K562 (cell line): ENCODE measurements at regions not wholly inside any gene's neighbourhood (a gene's known extent, or its start where the extent isn't known, plus 50 kb on each side); places are given as distances from the start of the nearest gene placed in this dataset.

Experiments used
- FOS ChIP-seq: IDR thresholded peaks from 3 replicates; pipeline ENCODE4 v1.6.1; 2011; ENCODE audit not compliant: insufficient read length; ENCODE audit errors: extremely low read depth
- GATA2 ChIP-seq: sonication (generic); formaldehyde crosslinking; IDR thresholded peaks from 2 replicates; pipeline ENCODE4 v1.4.0; 2020; ENCODE audit warnings: mild to moderate bottlenecking, missing genetic modification reagents
- HMBOX1 ChIP-seq: sonication (generic); IDR thresholded peaks from 2 replicates; pipeline ENCODE4 v1.6.1; 2016
- MEF2D ChIP-seq: conservative IDR thresholded peaks from 2 replicates; pipeline ENCODE4 v1.6.1; 2016; ENCODE audit warnings: low read depth, missing genetic modification characterization, missing compliant biosample characterization
- MYBL2 ChIP-seq, 2 experiments: fragments of 450-650 bp in 1 of 2; sonication (generic) in 1 of 2; formaldehyde crosslinking in 1 of 2; IDR thresholded peaks; 2 replicates each; pipeline versions ENCODE4 v1.6.1 to v1.8.1; 2017 to 2022; ENCODE audit warnings: borderline replicate concordance in 1 of 2, inconsistent platforms in 1 of 2, low read depth in 1 of 2, mild to moderate bottlenecking in 1 of 2, missing genetic modification reagents in 1 of 2, moderate library complexity in 1 of 2
- PURB ChIP-seq: sonication (generic); formaldehyde crosslinking; IDR thresholded peaks from 2 replicates; pipeline ENCODE4 v1.9.0; 2021; ENCODE audit warnings: low read depth, mild to moderate bottlenecking, missing genetic modification reagents
- ZNF507 ChIP-seq: conservative IDR thresholded peaks from 2 replicates; pipeline ENCODE4 v1.6.1; 2017; ENCODE audit warnings: missing genetic modification characterization, missing compliant biosample characterization
- TF ChIP-seq, protein P1 (sequence below): IDR thresholded peaks from 2 replicates; pipeline ENCODE4 v1.6.1; 2011; ENCODE audit warnings: borderline replicate concordance, low read depth, mild to moderate bottlenecking, moderate library complexity, low read length; ENCODE audit not compliant: insufficient read depth, poor library complexity, severe bottlenecking
- TF ChIP-seq, protein P2 (sequence below): sonication (generic); formaldehyde crosslinking; IDR thresholded peaks from 2 replicates; pipeline ENCODE4 v1.8.0; 2022; ENCODE audit warnings: mild to moderate bottlenecking, missing genetic modification reagents
- TF ChIP-seq, protein P3 (sequence below): fragments of 450-650 bp; IDR thresholded peaks from 2 replicates; pipeline ENCODE4 v1.6.1; 2016; ENCODE audit warnings: mild to moderate bottlenecking, moderate library complexity

DNA sequence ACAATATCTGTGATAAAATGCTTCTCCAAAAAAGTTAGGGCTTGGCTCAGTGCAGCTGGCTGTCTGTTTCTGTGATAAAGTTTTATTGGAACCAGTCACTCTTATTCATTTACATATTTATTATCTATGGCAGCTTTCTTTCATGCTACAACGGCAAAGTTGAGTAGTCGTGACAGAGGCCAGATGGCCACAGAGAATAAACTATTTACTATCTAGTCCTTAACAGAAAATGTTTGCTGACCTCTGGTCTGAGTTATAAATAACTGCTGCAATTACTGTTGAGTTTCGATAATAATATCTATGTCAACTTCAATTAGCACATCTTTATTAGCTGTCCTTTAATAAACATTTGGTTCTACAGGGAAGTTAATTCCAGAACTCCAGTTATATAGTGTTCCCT, 180.2 kb upstream of the RUNX1 start (continued):
- TF ChIP-seq, protein P1, sequence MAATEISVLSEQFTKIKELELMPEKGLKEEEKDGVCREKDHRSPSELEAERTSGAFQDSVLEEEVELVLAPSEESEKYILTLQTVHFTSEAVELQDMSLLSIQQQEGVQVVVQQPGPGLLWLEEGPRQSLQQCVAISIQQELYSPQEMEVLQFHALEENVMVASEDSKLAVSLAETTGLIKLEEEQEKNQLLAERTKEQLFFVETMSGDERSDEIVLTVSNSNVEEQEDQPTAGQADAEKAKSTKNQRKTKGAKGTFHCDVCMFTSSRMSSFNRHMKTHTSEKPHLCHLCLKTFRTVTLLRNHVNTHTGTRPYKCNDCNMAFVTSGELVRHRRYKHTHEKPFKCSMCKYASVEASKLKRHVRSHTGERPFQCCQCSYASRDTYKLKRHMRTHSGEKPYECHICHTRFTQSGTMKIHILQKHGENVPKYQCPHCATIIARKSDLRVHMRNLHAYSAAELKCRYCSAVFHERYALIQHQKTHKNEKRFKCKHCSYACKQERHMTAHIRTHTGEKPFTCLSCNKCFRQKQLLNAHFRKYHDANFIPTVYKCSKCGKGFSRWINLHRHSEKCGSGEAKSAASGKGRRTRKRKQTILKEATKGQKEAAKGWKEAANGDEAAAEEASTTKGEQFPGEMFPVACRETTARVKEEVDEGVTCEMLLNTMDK: no peak
- TF ChIP-seq, protein P2, sequence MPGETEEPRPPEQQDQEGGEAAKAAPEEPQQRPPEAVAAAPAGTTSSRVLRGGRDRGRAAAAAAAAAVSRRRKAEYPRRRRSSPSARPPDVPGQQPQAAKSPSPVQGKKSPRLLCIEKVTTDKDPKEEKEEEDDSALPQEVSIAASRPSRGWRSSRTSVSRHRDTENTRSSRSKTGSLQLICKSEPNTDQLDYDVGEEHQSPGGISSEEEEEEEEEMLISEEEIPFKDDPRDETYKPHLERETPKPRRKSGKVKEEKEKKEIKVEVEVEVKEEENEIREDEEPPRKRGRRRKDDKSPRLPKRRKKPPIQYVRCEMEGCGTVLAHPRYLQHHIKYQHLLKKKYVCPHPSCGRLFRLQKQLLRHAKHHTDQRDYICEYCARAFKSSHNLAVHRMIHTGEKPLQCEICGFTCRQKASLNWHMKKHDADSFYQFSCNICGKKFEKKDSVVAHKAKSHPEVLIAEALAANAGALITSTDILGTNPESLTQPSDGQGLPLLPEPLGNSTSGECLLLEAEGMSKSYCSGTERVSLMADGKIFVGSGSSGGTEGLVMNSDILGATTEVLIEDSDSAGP (CRISPR knock-in tag): no peak
- TF ChIP-seq FOS (no peak), GATA2 (CRISPR knock-in tag) (no peak), MYBL2 (IDR thresholded peaks at IDR 0.05; ENCODE audit: low read depth) (no peak), MYBL2 (CRISPR knock-in tag; IDR thresholded peaks at IDR 0.05; ENCODE audit: borderline replicate concordance) (no peak), MEF2D (no peak; the same call in 1 of the 2 replicates), ZNF507 (tag) (no peak), HMBOX1 (peak; percentile 60; the same call in 1 of the 2 replicates), PURB (CRISPR knock-in tag) (no peak)
- TF ChIP-seq, protein P3, sequence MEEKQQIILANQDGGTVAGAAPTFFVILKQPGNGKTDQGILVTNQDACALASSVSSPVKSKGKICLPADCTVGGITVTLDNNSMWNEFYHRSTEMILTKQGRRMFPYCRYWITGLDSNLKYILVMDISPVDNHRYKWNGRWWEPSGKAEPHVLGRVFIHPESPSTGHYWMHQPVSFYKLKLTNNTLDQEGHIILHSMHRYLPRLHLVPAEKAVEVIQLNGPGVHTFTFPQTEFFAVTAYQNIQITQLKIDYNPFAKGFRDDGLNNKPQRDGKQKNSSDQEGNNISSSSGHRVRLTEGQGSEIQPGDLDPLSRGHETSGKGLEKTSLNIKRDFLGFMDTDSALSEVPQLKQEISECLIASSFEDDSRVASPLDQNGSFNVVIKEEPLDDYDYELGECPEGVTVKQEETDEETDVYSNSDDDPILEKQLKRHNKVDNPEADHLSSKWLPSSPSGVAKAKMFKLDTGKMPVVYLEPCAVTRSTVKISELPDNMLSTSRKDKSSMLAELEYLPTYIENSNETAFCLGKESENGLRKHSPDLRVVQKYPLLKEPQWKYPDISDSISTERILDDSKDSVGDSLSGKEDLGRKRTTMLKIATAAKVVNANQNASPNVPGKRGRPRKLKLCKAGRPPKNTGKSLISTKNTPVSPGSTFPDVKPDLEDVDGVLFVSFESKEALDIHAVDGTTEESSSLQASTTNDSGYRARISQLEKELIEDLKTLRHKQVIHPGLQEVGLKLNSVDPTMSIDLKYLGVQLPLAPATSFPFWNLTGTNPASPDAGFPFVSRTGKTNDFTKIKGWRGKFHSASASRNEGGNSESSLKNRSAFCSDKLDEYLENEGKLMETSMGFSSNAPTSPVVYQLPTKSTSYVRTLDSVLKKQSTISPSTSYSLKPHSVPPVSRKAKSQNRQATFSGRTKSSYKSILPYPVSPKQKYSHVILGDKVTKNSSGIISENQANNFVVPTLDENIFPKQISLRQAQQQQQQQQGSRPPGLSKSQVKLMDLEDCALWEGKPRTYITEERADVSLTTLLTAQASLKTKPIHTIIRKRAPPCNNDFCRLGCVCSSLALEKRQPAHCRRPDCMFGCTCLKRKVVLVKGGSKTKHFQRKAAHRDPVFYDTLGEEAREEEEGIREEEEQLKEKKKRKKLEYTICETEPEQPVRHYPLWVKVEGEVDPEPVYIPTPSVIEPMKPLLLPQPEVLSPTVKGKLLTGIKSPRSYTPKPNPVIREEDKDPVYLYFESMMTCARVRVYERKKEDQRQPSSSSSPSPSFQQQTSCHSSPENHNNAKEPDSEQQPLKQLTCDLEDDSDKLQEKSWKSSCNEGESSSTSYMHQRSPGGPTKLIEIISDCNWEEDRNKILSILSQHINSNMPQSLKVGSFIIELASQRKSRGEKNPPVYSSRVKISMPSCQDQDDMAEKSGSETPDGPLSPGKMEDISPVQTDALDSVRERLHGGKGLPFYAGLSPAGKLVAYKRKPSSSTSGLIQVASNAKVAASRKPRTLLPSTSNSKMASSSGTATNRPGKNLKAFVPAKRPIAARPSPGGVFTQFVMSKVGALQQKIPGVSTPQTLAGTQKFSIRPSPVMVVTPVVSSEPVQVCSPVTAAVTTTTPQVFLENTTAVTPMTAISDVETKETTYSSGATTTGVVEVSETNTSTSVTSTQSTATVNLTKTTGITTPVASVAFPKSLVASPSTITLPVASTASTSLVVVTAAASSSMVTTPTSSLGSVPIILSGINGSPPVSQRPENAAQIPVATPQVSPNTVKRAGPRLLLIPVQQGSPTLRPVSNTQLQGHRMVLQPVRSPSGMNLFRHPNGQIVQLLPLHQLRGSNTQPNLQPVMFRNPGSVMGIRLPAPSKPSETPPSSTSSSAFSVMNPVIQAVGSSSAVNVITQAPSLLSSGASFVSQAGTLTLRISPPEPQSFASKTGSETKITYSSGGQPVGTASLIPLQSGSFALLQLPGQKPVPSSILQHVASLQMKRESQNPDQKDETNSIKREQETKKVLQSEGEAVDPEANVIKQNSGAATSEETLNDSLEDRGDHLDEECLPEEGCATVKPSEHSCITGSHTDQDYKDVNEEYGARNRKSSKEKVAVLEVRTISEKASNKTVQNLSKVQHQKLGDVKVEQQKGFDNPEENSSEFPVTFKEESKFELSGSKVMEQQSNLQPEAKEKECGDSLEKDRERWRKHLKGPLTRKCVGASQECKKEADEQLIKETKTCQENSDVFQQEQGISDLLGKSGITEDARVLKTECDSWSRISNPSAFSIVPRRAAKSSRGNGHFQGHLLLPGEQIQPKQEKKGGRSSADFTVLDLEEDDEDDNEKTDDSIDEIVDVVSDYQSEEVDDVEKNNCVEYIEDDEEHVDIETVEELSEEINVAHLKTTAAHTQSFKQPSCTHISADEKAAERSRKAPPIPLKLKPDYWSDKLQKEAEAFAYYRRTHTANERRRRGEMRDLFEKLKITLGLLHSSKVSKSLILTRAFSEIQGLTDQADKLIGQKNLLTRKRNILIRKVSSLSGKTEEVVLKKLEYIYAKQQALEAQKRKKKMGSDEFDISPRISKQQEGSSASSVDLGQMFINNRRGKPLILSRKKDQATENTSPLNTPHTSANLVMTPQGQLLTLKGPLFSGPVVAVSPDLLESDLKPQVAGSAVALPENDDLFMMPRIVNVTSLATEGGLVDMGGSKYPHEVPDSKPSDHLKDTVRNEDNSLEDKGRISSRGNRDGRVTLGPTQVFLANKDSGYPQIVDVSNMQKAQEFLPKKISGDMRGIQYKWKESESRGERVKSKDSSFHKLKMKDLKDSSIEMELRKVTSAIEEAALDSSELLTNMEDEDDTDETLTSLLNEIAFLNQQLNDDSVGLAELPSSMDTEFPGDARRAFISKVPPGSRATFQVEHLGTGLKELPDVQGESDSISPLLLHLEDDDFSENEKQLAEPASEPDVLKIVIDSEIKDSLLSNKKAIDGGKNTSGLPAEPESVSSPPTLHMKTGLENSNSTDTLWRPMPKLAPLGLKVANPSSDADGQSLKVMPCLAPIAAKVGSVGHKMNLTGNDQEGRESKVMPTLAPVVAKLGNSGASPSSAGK: no peak
